SK-N-SH (cell line): ENCODE measurements at regions not wholly inside any gene's neighbourhood (a gene's known extent, or its start where the extent isn't known, plus 50 kb on each side); places are given as distances from the start of the nearest gene placed in this dataset.

Source experiments
- CTCF ChIA-PET: fragments of 300-600, 350-600 bp; formaldehyde crosslinking; extraction: SDS; loops from one replicate; lab custom pipeline; 2021; lab: Yijun Ruan, JAX
- POLR2A ChIA-PET: fragments of 350-600 bp; sonication (Branson Sonifier 250); formaldehyde crosslinking; extraction: SDS; loops from one replicate; lab custom pipeline; 2020; ENCODE audit warnings: antibody characterized with exemption, inconsistent platforms; lab: Yijun Ruan, JAX
- DNase-seq: peaks from one replicate; pipeline ENCODE4 v3.0.0; 2012
- H2AFZ ChIP-seq: fragments of 200-600 bp; sonication (generic); 2 replicates; pipeline ENCODE4 v1.8.1; 2016; ENCODE audit warnings: antibody characterized with exemption, mild to moderate bottlenecking, low read depth
- H3F3A ChIP-seq: fragments of 200-600 bp; sonication (generic); replicated peaks from 2 replicates; pipeline ENCODE3; 2016; ENCODE audit warnings: antibody characterized with exemption, mild to moderate bottlenecking; ENCODE audit not compliant: insufficient read depth
- H3K27ac ChIP-seq, 2 experiments: fragments of 200-500 bp in 1 of 2; fragments of 200-600 bp in 1 of 2; sonication (Bioruptor generic) in 1 of 2; sonication (generic), shearing (Covaris generic) in 1 of 2; 2 replicates each; pipeline versions ENCODE4 v1.5.1 to v1.6.1; 2014 to 2016; ENCODE audit warnings: low read depth in 2 of 2, inconsistent platforms in 1 of 2, low read length in 1 of 2, mild to moderate bottlenecking in 1 of 2, mixed read lengths in 1 of 2
- H3K27me3 ChIP-seq: fragments of 200-600 bp; sonication (generic), shearing (Covaris generic); 2 replicates; pipeline ENCODE4 v1.6.1; 2016; ENCODE audit warnings: mixed run types; ENCODE audit not compliant: insufficient read depth
- H3K36me3 ChIP-seq, 2 experiments: fragments of 200-500 bp in 1 of 2; fragments of 200-600 bp in 1 of 2; sonication (Bioruptor generic) in 1 of 2; sonication (generic) in 1 of 2; replicated peaks in 1 of 2; 2 replicates each; pipeline versions ENCODE3 to v1.5.1; 2014 to 2016; ENCODE audit warnings: low read length in 1 of 2, mild to moderate bottlenecking in 1 of 2; ENCODE audit not compliant: insufficient read depth in 2 of 2, control insufficient read depth in 1 of 2
- H3K4me1 ChIP-seq, 2 experiments: fragments of 200-500 bp in 1 of 2; fragments of 200-600 bp in 1 of 2; sonication (Bioruptor generic) in 1 of 2; sonication (generic), shearing (Covaris generic) in 1 of 2; 2 replicates each; pipeline versions ENCODE4 v1.5.1 to v1.6.1; 2014 to 2016; ENCODE audit warnings: low read depth in 1 of 2, low read length in 1 of 2, mixed run types in 1 of 2; ENCODE audit not compliant: insufficient read depth in 2 of 2, control insufficient read depth in 1 of 2
- H3K4me2 ChIP-seq: fragments of 200-600 bp; sonication (generic), shearing (Covaris generic); 2 replicates; pipeline ENCODE4 v1.6.1; 2017; ENCODE audit warnings: mixed run types
- H3K4me3 ChIP-seq, 2 experiments: fragments of 200-500 bp in 1 of 2; fragments of 200-600 bp in 1 of 2; sonication (Bioruptor generic) in 1 of 2; sonication (generic), shearing (Covaris generic) in 1 of 2; 2 replicates each; pipeline versions ENCODE4 v1.5.1 to v1.8.1; 2014 to 2016; ENCODE audit warnings: low read depth in 2 of 2, inconsistent platforms in 1 of 2, low read length in 1 of 2, mild to moderate bottlenecking in 1 of 2, mixed read lengths in 1 of 2, moderate library complexity in 1 of 2
- H3K79me2 ChIP-seq: fragments of 200-600 bp; sonication (generic); 2 replicates; pipeline ENCODE4 v1.8.1; 2017; ENCODE audit warnings: mild to moderate bottlenecking; ENCODE audit not compliant: insufficient read depth
- H3K9ac ChIP-seq: fragments of 200-600 bp; sonication (generic); 2 replicates; pipeline ENCODE4 v1.6.1; 2017; ENCODE audit warnings: mixed run types
- H3K9me2 ChIP-seq: fragments of 200-600 bp; sonication (generic); 2 replicates; pipeline ENCODE4 v1.6.1; 2017; ENCODE audit warnings: mixed run types
- H3K9me3 ChIP-seq: fragments of 200-600 bp; sonication (generic); 2 replicates; pipeline ENCODE4 v1.6.1; 2017; ENCODE audit warnings: mixed run types, mild to moderate bottlenecking, moderate library complexity
- H4K20me1 ChIP-seq: fragments of 200-600 bp; sonication (generic); 2 replicates; pipeline ENCODE4 v1.6.1; 2017; ENCODE audit warnings: mild to moderate bottlenecking, mixed run types; ENCODE audit not compliant: insufficient read depth
- CHD2 ChIP-seq: fragments of 150-350 bp; IDR thresholded peaks from 2 replicates; pipeline ENCODE4 v1.6.1; 2018; ENCODE audit warnings: low read length; ENCODE audit not compliant: partially characterized antibody
- FOXJ3 ChIP-seq: sonication (generic); formaldehyde crosslinking; IDR thresholded peaks from 2 replicates; pipeline ENCODE4 v1.5.1; 2020; ENCODE audit warnings: mild to moderate bottlenecking, missing genetic modification reagents
- IRF3 ChIP-seq: fragments of 150-350 bp; IDR thresholded peaks from 2 replicates; pipeline ENCODE4 v1.6.1; 2016; ENCODE audit warnings: mild to moderate bottlenecking, low read depth, low read length
- MEF2A ChIP-seq: IDR thresholded peaks from 2 replicates; pipeline ENCODE4 v1.4.0; 2012; ENCODE audit warnings: low read depth, borderline replicate concordance
- NFIC ChIP-seq: IDR thresholded peaks from 2 replicates; pipeline ENCODE4 v1.4.0; 2012; ENCODE audit warnings: borderline replicate concordance
- NRF1 ChIP-seq: IDR thresholded peaks from 2 replicates; pipeline ENCODE4 v1.6.1; 2012; ENCODE audit warnings: low read depth, mild to moderate bottlenecking, low read length
- POLR2AphosphoS5 ChIP-seq: IDR thresholded peaks from 2 replicates; pipeline ENCODE4 v1.6.1; 2012; ENCODE audit warnings: low read depth, low read length
- RFX5 ChIP-seq: IDR thresholded peaks from 2 replicates; pipeline ENCODE4 v1.6.1; 2012; ENCODE audit warnings: mild to moderate bottlenecking, improper control_type of control experiment, low read length
- RXRA ChIP-seq: IDR thresholded peaks from 2 replicates; pipeline ENCODE4 v1.4.0; 2012; ENCODE audit warnings: low read depth, mild to moderate bottlenecking, borderline replicate concordance
- SMC3 ChIP-seq: IDR thresholded peaks from 2 replicates; pipeline ENCODE4 v1.6.1; 2012; ENCODE audit warnings: low read depth, low read length, improper control_type of control experiment
- USF1 ChIP-seq: IDR thresholded peaks from 2 replicates; pipeline ENCODE4 v1.4.0; 2012; ENCODE audit warnings: low read depth, borderline replicate concordance
- YY1 ChIP-seq: IDR thresholded peaks from 2 replicates; pipeline ENCODE4 v1.4.0; 2012; ENCODE audit warnings: low read depth, mild to moderate bottlenecking
- ZBTB33 ChIP-seq: IDR thresholded peaks from 2 replicates; pipeline ENCODE4 v1.4.0; 2012; ENCODE audit warnings: low read depth, borderline replicate concordance
- WGBS: methylation state at CpG from one replicate; pipeline ENCODE4 v1.1.6; 2017; ENCODE audit warnings: low lambda C conversion rate; 5-methylcytosine and 5-hydroxymethylcytosine counted together
- TF ChIP-seq, protein P1 (sequence below): IDR thresholded peaks from 2 replicates; pipeline ENCODE4 v1.4.0; 2012; ENCODE audit warnings: low read depth
- TF ChIP-seq, protein P2 (sequence below): fragments of 200-600 bp; sonication (generic); IDR thresholded peaks from 2 replicates; pipeline ENCODE4 v1.6.1; 2017; ENCODE audit warnings: antibody characterized with exemption, mild to moderate bottlenecking, moderate library complexity

DNA sequence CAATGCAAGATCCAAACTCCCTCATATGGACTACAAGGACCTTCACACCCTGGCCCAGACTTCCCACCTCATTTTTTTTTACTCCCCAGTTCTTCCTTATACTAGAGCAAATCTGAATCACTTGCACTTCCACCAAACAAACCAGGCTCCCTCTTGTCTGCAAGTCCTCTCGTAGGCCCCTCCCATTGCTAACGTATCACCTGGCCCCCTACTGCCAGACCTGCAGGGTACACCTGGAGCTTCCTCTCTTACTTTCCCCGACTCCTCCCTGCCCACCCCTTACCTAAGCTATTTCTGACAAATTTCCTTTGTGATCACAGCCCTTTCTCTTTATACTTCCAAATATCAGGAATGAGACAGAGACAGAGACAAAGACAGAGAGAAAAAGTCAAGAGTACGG, 463.9 kb downstream of the GALC start:
- WGBS, result 2% methylated on average over 4 of the region's 4 CpGs
- no peaks in the 10 kb centered on the region for H3K4me1 ChIP-seq
- H3K4me2 ChIP-seq, result no peak overlapping the region
- no peaks in the 10 kb centered on the region for H3K9me2 ChIP-seq
- H3K9me3 ChIP-seq, result no peaks in the 10 kb centered on the region
- no peaks in the 10 kb centered on the region for H3F3A ChIP-seq
- no peak overlapping the region for H3K4me3 ChIP-seq
- H3K79me2 ChIP-seq, result no peaks in the 10 kb centered on the region
- H3K27ac ChIP-seq, result no peak overlapping the region
- H3K27me3 ChIP-seq, result no peaks in the 10 kb centered on the region
- TF ChIP-seq RFX5 (no peak), YY1 (no peak), USF1 (no peak), CHD2 (no peak), RXRA (no peak), NFIC (no peak), FOXJ3 (CRISPR knock-in tag) (no peak), POLR2AphosphoS5 (no peak), MEF2A (no peak), ZBTB33 (no peak), SMC3 (no peak), NRF1 (no peak), IRF3 (no peak)
- TF ChIP-seq, protein P1, sequence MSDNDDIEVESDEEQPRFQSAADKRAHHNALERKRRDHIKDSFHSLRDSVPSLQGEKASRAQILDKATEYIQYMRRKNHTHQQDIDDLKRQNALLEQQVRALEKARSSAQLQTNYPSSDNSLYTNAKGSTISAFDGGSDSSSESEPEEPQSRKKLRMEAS, result no peak
- TF ChIP-seq, protein P2, sequence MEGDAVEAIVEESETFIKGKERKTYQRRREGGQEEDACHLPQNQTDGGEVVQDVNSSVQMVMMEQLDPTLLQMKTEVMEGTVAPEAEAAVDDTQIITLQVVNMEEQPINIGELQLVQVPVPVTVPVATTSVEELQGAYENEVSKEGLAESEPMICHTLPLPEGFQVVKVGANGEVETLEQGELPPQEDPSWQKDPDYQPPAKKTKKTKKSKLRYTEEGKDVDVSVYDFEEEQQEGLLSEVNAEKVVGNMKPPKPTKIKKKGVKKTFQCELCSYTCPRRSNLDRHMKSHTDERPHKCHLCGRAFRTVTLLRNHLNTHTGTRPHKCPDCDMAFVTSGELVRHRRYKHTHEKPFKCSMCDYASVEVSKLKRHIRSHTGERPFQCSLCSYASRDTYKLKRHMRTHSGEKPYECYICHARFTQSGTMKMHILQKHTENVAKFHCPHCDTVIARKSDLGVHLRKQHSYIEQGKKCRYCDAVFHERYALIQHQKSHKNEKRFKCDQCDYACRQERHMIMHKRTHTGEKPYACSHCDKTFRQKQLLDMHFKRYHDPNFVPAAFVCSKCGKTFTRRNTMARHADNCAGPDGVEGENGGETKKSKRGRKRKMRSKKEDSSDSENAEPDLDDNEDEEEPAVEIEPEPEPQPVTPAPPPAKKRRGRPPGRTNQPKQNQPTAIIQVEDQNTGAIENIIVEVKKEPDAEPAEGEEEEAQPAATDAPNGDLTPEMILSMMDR, result no peak
- H2AFZ ChIP-seq, result no peak overlapping the region
- no peak for DNase-seq
- no peaks in the 10 kb centered on the region for H3K36me3 ChIP-seq
- CTCF ChIA-PET, result interaction anchor here (0.6 to 0.7 kb wide), 2 partner anchors 11 to 87 kb away, joined by 3 read pairs; no protein-coding TSS in a partner anchor
- no peak overlapping the region for H3K9ac ChIP-seq
- no peaks in the 10 kb centered on the region for H4K20me1 ChIP-seq
- POLR2A ChIA-PET, result no interaction called here
